ENCODE measurements at regions not wholly inside any gene's neighbourhood (a gene's known extent, or its start where the extent isn't known, plus 50 kb on each side); places are given as distances from the start of the nearest gene placed in this dataset.

DNA sequence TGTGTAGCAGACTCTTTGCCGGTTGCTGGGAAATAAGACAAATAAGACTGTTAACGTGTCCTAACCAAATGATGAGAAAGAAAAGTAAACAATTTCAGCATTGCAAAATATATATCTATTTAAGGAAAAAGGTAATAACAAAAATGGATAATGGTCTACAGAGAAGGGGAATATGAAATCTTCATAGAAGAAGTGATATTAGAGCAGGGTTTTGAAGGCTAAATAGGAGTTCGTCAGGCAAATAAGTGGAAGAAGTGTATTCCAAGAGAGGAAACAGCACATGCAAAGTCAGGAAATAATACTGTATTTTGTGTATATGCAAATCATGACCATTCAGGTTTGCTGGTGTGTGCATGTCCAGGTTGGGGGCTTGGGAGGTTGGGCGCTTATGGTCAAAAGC is 55.3 kb upstream of the OSBPL3 start:
- TF ChIP-seq, protein P1, sequence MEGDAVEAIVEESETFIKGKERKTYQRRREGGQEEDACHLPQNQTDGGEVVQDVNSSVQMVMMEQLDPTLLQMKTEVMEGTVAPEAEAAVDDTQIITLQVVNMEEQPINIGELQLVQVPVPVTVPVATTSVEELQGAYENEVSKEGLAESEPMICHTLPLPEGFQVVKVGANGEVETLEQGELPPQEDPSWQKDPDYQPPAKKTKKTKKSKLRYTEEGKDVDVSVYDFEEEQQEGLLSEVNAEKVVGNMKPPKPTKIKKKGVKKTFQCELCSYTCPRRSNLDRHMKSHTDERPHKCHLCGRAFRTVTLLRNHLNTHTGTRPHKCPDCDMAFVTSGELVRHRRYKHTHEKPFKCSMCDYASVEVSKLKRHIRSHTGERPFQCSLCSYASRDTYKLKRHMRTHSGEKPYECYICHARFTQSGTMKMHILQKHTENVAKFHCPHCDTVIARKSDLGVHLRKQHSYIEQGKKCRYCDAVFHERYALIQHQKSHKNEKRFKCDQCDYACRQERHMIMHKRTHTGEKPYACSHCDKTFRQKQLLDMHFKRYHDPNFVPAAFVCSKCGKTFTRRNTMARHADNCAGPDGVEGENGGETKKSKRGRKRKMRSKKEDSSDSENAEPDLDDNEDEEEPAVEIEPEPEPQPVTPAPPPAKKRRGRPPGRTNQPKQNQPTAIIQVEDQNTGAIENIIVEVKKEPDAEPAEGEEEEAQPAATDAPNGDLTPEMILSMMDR (IDR thresholded peaks at IDR 0.05; ENCODE audit: extremely low read depth in 1 of 2, insufficient read depth in 1 of 2, low read depth in 1 of 2, low read length in 2 of 2): no peak
- no peak for TF ChIP-seq EZH2 (IDR thresholded peaks at IDR 0.05; ENCODE audit: borderline replicate concordance, low read depth, low read length, severe bottlenecking)

Measured in endothelial cell of umbilical vein (primary cell).